ENCODE measurements at regions not wholly inside any gene's neighbourhood (a gene's known extent, or its start where the extent isn't known, plus 50 kb on each side); places are given as distances from the start of the nearest gene placed in this dataset.

GRCh38 chr10:5268743-5269142, 72.1 kb downstream of the AKR1C4 start:
- no peak for TF ChIP-seq CTCF (IDR thresholded peaks at IDR 0.05; ENCODE audit: low read depth, low read length)
- no peak overlapping the region for H3K4me3 ChIP-seq (ENCODE audit: low read depth, low read length)

GRCh38 chr10:5269791-5270190, 73.2 kb downstream of the AKR1C4 start:
- no peak overlapping the region for H3K4me3 ChIP-seq (ENCODE audit: low read depth, low read length)
- TF ChIP-seq CTCF (IDR thresholded peaks at IDR 0.05; ENCODE audit: low read depth, low read length), result no peak

- no peak overlapping the region for H3K4me3 ChIP-seq (ENCODE audit: low read depth, low read length)
- no peak for TF ChIP-seq CTCF (IDR thresholded peaks at IDR 0.05; ENCODE audit: low read depth, low read length)
Observed at GRCh38 chr10:5271526-5271925, 74.9 kb downstream of the AKR1C4 start.

GRCh38 chr10:5272065-5272803, 75.6 kb downstream of the AKR1C4 start:
- no peak for TF ChIP-seq CTCF (IDR thresholded peaks at IDR 0.05; ENCODE audit: low read depth, low read length)
- no peak overlapping the region for H3K4me3 ChIP-seq (ENCODE audit: low read depth, low read length)

GRCh38 chr10:5274795-5275194, 78.2 kb downstream of the AKR1C4 start:
- no peak overlapping the region for H3K4me3 ChIP-seq (ENCODE audit: low read depth, low read length)
- TF ChIP-seq CTCF (IDR thresholded peaks at IDR 0.05; ENCODE audit: low read depth, low read length), result no peak

GRCh38 chr10:5281356-5281755, 83.4 kb upstream of the UCN3 start:
- no peak for TF ChIP-seq CTCF (IDR thresholded peaks at IDR 0.05; ENCODE audit: low read depth, low read length)
- no peak overlapping the region for H3K4me3 ChIP-seq (ENCODE audit: low read depth, low read length)

- TF ChIP-seq CTCF (IDR thresholded peaks at IDR 0.05; ENCODE audit: low read depth, low read length), result no peak
- no peak overlapping the region for H3K4me3 ChIP-seq (ENCODE audit: low read depth, low read length)
Observed at GRCh38 chr10:5282137-5282536, 82.6 kb upstream of the UCN3 start.

Measured in WI38 (cell line).